Endothelial cell of umbilical vein (primary cell): ENCODE measurements at regions not wholly inside any gene's neighbourhood (a gene's known extent, or its start where the extent isn't known, plus 50 kb on each side); places are given as distances from the start of the nearest gene placed in this dataset.
"Not testable (repeated sequence)": the region's sequence is repeated elsewhere in the genome, so short reads cannot be mapped to it uniquely, and the experiment has no call there.

Source experiments
- BruUV-seq: library from RNA; stranded (reverse); fragments of 400-500 nt; replicated peaks from 2 replicates; lab custom pipeline; 2021; lab: Mats Ljungman, UMichigan
- CTCF ChIA-PET: fragments of 300-600, 350-600 bp; sonication (Branson Sonifier 250); formaldehyde crosslinking; loops from one replicate; lab custom pipeline; 2021; ENCODE audit warnings: antibody characterized with exemption, inconsistent platforms; lab: Charles Lee
- POLR2A ChIA-PET: fragments of 300-600, 350-600 bp; sonication (Branson Sonifier 250); formaldehyde crosslinking; loops from one replicate; lab custom pipeline; 2021; ENCODE audit warnings: antibody characterized with exemption, inconsistent platforms; lab: Charles Lee
- DNase-seq: peaks from one replicate; pipeline ENCODE4 v3.0.0-alpha.2; 2011; ENCODE audit warnings: low read depth, low spot score
- FAIRE-seq: peaks from 2 replicates; lab custom pipeline; 2011; peaks lifted over from hg19 to GRCh38; lab: Jason Lieb, UNC
- H2AFZ ChIP-seq: 2 replicates; pipeline ENCODE4 v1.6.0; 2012; ENCODE audit warnings: low read depth, low read length, control low read depth, inconsistent platforms
- H3K27ac ChIP-seq: 2 replicates; pipeline ENCODE4 v1.5.1; 2011; ENCODE audit warnings: low read depth, mild to moderate bottlenecking, control low read depth, low read length, moderate library complexity; ENCODE audit not compliant: insufficient read depth
- H3K27me3 ChIP-seq, 2 experiments: 2 replicates each; pipeline versions ENCODE4 v1.6.0 to v1.6.1; 2011; ENCODE audit warnings: low read length in 2 of 2, mixed read lengths in 1 of 2; ENCODE audit not compliant: control insufficient read depth in 2 of 2, insufficient read depth in 2 of 2
- H3K36me3 ChIP-seq, 2 experiments: 2 replicates in 1 of 2; 3 replicates in 1 of 2; pipeline ENCODE4 v1.5.1; 2011; ENCODE audit warnings: low read length in 2 of 2, mild to moderate bottlenecking in 1 of 2, moderate library complexity in 1 of 2; ENCODE audit not compliant: control insufficient read depth in 2 of 2, insufficient read depth in 2 of 2; ENCODE audit errors: extremely low read depth in 1 of 2
- H3K4me1 ChIP-seq: 3 replicates; pipeline ENCODE4 v1.5.1; 2011; ENCODE audit warnings: mild to moderate bottlenecking, low read length; ENCODE audit not compliant: control insufficient read depth, insufficient read depth; ENCODE audit errors: extremely low read depth
- H3K4me2 ChIP-seq: 2 replicates; pipeline ENCODE4 v1.6.1; 2011; ENCODE audit warnings: low read length, control low read depth, mixed read lengths; ENCODE audit not compliant: insufficient read depth
- H3K4me3 ChIP-seq, 3 experiments: fragments of 200-600 bp in 1 of 3; sonication (generic), shearing (Covaris generic) in 1 of 3; replicated peaks in 1 of 3; 2 replicates each; pipeline ENCODE4 v1.5.1; 2011 to 2016; ENCODE audit warnings: control low read depth in 3 of 3, low read length in 3 of 3, mild to moderate bottlenecking in 2 of 3, inconsistent platforms in 1 of 3, low read depth in 1 of 3, moderate library complexity in 1 of 3; ENCODE audit not compliant: insufficient read depth in 1 of 3
- H3K79me2 ChIP-seq: 2 replicates; pipeline ENCODE4 v1.6.0; 2012; ENCODE audit warnings: low read length, inconsistent platforms; ENCODE audit not compliant: control insufficient read depth, insufficient read depth
- H3K9ac ChIP-seq: replicated peaks from 2 replicates; pipeline ENCODE3; 2011; ENCODE audit warnings: low read length, control low read depth; ENCODE audit not compliant: insufficient read depth; ENCODE audit errors: extremely low read depth
- H3K9me1 ChIP-seq: replicated peaks from 3 replicates; pipeline ENCODE4 v1.6.0; 2011; ENCODE audit warnings: mild to moderate bottlenecking, low read length; ENCODE audit not compliant: control insufficient read depth, insufficient read depth; ENCODE audit errors: extremely low read depth
- H3K9me3 ChIP-seq: replicated peaks from 2 replicates; pipeline ENCODE4 v1.5.1; 2012; ENCODE audit warnings: low read length, inconsistent platforms; ENCODE audit not compliant: control insufficient read depth, insufficient read depth
- H4K20me1 ChIP-seq: replicated peaks from 2 replicates; pipeline ENCODE3; 2011; ENCODE audit warnings: mild to moderate bottlenecking, low read length; ENCODE audit not compliant: control insufficient read depth, insufficient read depth; ENCODE audit errors: extremely low read depth
- CTCF ChIP-seq, 2 donors: IDR thresholded peaks; 1 replicate in 1 of 2; 2 replicates in 1 of 2; pipeline ENCODE4 v1.5.1; 2011; ENCODE audit warnings: low read length in 2 of 2, mild to moderate bottlenecking in 2 of 2, moderate library complexity in 2 of 2, control low read depth in 1 of 2, inconsistent platforms in 1 of 2, low read depth in 1 of 2; ENCODE audit not compliant: insufficient read depth in 1 of 2; ENCODE audit errors: extremely low read depth in 1 of 2
- EZH2 ChIP-seq: IDR thresholded peaks from 2 replicates; pipeline ENCODE4 v1.6.1; 2012; ENCODE audit warnings: borderline replicate concordance, low read depth, mild to moderate bottlenecking, moderate library complexity, low read length, inconsistent platforms; ENCODE audit not compliant: severe bottlenecking
- FOS ChIP-seq: IDR thresholded peaks from 2 replicates; pipeline ENCODE4 v1.6.1; 2011; ENCODE audit warnings: mild to moderate bottlenecking, low read length, moderate library complexity, borderline replicate concordance; ENCODE audit not compliant: insufficient read depth
- GATA2 ChIP-seq: IDR thresholded peaks from 2 replicates; pipeline ENCODE4 v1.7.0; 2011; ENCODE audit warnings: low read depth, mild to moderate bottlenecking, moderate library complexity, mixed read lengths, low read length; ENCODE audit not compliant: insufficient read length, insufficient read depth
- JUN ChIP-seq: IDR thresholded peaks from 2 replicates; pipeline ENCODE4 v1.6.1; 2011; ENCODE audit warnings: borderline replicate concordance, low read depth; ENCODE audit not compliant: insufficient read length, insufficient read depth
- MAX ChIP-seq: IDR thresholded peaks from 2 replicates; pipeline ENCODE4 v1.6.1; 2011; ENCODE audit not compliant: insufficient read depth, insufficient read length
- MYC ChIP-seq: IDR thresholded peaks from one replicate; pipeline ENCODE4 v1.6.1; 2011; ENCODE audit warnings: mild to moderate bottlenecking, low read depth, low read length
- POLR2A ChIP-seq: IDR thresholded peaks from 2 replicates; pipeline ENCODE4 v1.6.1; 2012; ENCODE audit warnings: low read depth, mild to moderate bottlenecking, control low read depth, low read length
- POLR2AphosphoS5 ChIP-seq: IDR thresholded peaks from 2 replicates; pipeline ENCODE4 v1.6.1; 2012; ENCODE audit warnings: low read depth, mild to moderate bottlenecking, control low read depth, low read length, moderate library complexity; ENCODE audit not compliant: insufficient read depth
- dilution Hi-C: fragments of 300-500 bp; cut with MboI; formaldehyde crosslinking; loops from one replicate; pipeline ENCODE4 v1.15.0; 2019; ENCODE audit warnings: low sequenced_read_pairs; ENCODE audit not compliant: extremely low pct_ligation_motif_present
- intact Hi-C: fragments of 100-400 bp; cut with micrococcal nuclease; formaldehyde crosslinking; loops from one replicate; pipeline ENCODE4 v1.10.0; 2022

GRCh38 chr1:98110674-98111073, 189.8 kb upstream of the DPYD start:
- Histone ChIP-seq H3K27ac (no peak overlapping the region), H3K27me3 (no peaks in the 10 kb centered on the region), H3K4me2 (no peak overlapping the region), H4K20me1 (no peaks in the 10 kb centered on the region), H2AFZ (no peak overlapping the region), H3K9ac (no peak overlapping the region), H3K79me2 (no peaks in the 10 kb centered on the region), H3K36me3 (no peaks in the 10 kb centered on the region), H3K4me3 (no peak overlapping the region), H3K4me1 (peaks cover 16% of the 10 kb centered on the region), H3K9me3 (peaks cover 9% of the 10 kb centered on the region), H3K9me1 (no peaks in the 10 kb centered on the region)
- no TSS peak for BruUV-seq
- FAIRE-seq (no peak), DNase-seq (no peak)
- POLR2A ChIA-PET, result no interaction called here
- CTCF ChIA-PET, result no interaction called here
- intact Hi-C loops (no loop called here), dilution Hi-C loops (no loop called here)
- TF ChIP-seq POLR2A, result no peak
- TF ChIP-seq GATA2, result no peak
- TF ChIP-seq CTCF (IDR thresholded peaks at IDR 0.05; ENCODE audit: extremely low read depth in 1 of 2, insufficient read depth in 1 of 2, low read depth in 1 of 2, low read length in 2 of 2), result no peak
- TF ChIP-seq MYC, result no peak
- TF ChIP-seq FOS, result peak; percentile 51
- peak; percentile 22 for TF ChIP-seq POLR2AphosphoS5
- TF ChIP-seq MAX, result no peak
- TF ChIP-seq JUN, result peak; percentile 2
- no peak for TF ChIP-seq EZH2

- FAIRE-seq, H4K20me1 ChIP-seq, BruUV-seq, H3K27me3 ChIP-seq, H3K4me3 ChIP-seq, H3K36me3 ChIP-seq, H3K9me1 ChIP-seq, H3K27ac ChIP-seq, H3K79me2 ChIP-seq, CTCF ChIA-PET, H2AFZ ChIP-seq, POLR2A ChIA-PET, intact Hi-C loops, H3K9ac ChIP-seq, H3K4me1 ChIP-seq, DNase-seq, H3K9me3 ChIP-seq, dilution Hi-C loops, H3K4me2 ChIP-seq: not testable (repeated sequence)
These were observed 187.5 kb upstream of the DPYD start for GRCh38 chr1:98108378-98108777.
